Kasumi-1 (cell line): ENCODE measurements at regions not wholly inside any gene's neighbourhood (a gene's known extent, or its start where the extent isn't known, plus 50 kb on each side); places are given as distances from the start of the nearest gene placed in this dataset.
"Not testable (repeated sequence)": the region's sequence is repeated elsewhere in the genome, so short reads cannot be mapped to it uniquely, and the experiment has no call there.

Source experiments
- DNase-seq, 2 experiments: peaks; one replicate each; lab custom pipeline; 2025; lab: John Stamatoyannopoulos, UW

DNA sequence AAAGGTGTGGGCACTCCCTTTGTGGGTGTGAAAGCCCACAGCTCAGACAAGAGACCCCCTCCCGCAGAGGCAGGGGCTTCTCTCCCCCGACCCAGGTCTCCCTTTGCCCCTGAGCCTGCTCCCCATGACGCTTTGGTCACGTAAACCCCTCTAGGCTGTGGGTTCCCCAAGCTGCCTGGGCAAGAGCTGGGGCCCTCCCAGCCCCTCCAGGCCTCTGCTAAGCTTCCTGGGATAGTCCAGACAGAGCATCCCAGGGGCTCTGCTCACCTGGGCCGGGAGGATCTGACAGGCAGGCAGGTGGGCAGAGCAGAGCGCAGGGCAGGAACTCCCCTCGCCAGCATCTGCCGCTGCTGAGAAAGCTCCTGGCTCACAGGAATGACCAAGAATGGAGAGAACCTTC, 177.3 kb downstream of the BANP start:
- no peak for DNase-seq

- not testable (repeated sequence) for DNase-seq
Observed at GRCh38 chr16:88129133-88129532, 177.9 kb downstream of the BANP start.

- no peak for DNase-seq
Observed at GRCh38 chr16:88130016-88130415, 178.8 kb downstream of the BANP start.

GRCh38 chr16:88130681-88131080, 179.4 kb downstream of the BANP start:
- no peak for DNase-seq

DNA sequence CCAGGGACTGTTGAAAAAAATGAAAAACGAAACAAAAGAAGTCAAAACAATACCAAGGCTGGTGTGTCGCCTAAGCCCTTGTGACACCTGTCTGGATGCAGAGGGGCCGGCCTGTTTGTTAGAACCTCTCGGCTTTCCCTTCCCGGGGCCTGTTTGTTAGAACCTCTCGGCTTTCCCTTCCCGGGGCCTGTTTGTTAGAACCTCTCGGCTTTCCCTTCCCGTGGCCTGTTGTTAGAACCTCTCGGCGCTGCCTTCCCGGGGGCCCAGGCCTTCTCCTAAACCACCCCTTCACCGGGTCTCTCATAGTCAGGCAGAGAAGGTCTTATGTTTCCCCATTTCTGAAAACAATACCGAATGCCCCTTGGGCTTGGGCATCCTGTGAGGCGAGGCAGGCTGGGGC, 180.0 kb downstream of the BANP start:
- DNase-seq: no peak

DNA sequence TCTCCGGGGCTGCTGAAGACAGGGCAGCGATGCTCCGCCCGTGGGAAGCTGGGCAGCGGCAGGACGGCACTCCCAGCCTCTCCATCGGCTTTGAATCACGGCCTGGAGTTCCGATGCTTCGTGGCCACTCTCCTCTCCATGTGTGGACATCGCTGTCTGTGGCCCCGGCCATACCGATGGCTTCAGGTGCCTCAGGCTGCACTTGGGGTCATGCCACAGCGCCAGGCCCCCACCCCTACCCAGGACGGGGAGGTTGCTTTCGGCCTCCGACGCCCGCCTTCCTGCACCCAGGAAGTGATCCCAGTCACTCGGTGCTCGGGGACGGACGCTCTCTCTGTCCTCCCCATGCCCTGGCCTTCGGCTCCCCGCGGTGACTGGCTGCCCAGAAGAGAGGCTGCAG, 180.7 kb downstream of the BANP start:
- DNase-seq: no peak

DNA sequence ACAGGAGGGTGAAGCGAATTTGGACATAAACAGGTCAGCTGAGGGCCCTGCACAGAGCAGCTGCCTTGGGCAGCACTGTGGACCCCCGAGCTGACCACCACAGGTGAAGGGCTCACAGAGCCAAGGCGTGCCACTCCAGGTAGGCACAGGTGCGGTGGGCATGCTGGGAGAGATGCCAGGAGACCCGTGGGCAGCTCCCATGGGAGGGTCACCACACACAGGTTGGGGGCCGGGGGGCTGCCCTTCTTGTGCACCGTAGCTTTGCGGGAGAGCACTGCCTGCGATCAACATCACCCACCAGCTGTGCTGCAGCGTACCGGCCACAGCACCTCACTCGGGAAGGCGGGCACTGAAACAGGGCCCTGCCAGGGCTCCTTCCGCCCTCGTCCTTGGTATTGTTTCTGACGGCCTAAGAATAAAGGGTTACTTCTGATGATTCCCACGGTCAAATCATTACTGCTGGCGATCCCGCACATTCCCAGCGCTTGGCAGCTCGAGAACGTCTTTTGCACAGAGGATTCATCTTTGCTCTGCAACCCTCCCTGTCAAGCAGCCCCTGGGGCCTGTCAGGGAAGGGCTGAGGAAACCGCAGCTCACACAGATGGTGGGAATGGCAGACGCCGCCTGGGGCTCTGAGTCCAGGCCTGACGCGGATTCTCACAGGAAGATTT, 181.7 kb downstream of the BANP start:
- DNase-seq: no peak

DNA sequence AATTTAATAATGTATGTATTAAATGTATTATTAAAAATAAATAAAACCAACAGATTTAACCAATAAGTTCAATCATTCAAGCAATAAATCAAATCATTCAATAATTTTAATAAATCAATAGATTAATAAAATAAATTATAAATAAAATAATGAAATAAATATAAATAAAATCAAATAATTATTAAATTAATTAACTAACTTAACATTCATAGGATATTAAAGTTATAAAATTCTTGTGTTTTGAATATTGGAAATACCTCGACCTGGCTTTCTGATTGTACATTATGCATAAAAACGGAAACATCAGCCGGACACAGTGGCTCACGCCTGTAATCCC, 182.2 kb downstream of the BANP start:
- DNase-seq: no peak

GRCh38 chr16:88134172-88134898, 183.1 kb downstream of the BANP start:
- not testable (repeated sequence) for DNase-seq

DNA sequence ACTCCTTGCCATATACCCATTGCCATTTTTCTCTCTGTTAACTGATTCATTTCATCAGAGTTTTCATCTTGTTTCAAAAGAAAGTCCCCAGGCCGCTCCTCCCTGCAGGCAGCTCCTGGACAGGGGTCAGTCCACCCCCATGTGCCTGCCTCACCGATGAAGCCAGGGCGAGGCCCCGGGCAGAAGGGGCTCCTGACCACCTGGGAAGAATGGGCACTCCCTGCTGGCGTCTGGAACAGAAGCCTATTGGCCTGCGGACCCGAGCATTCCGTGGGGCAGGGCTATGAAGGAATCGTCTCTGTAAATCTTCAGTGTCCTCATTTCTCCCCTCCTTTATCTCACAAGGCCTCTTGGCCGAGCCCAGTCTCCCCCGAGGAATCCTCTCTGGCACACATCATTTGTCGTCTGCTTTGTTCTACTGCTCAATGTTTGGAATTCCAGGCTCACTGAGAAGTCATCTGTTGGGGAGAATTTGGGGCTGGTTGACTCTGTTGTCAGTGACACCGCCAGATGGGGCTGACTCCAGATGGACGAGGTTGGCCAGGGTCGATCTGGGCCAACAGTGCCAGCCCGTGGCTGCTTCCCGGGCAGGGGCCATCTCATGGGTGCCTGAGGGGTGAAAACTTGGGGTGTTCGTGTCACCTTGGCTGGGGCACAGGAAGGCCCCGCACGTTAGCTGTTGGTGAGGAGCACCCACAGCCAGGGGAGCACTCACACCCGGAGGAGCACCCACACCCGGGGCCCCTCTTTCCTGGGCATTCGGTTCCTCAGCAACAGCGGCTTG, 183.9 kb downstream of the BANP start:
- DNase-seq: not testable (repeated sequence)

- not testable (repeated sequence) for DNase-seq
Observed at GRCh38 chr16:88136211-88136713, 185.0 kb downstream of the BANP start.

GRCh38 chr16:88136939-88137338, 185.7 kb downstream of the BANP start:
- DNase-seq: not testable (repeated sequence)

DNA sequence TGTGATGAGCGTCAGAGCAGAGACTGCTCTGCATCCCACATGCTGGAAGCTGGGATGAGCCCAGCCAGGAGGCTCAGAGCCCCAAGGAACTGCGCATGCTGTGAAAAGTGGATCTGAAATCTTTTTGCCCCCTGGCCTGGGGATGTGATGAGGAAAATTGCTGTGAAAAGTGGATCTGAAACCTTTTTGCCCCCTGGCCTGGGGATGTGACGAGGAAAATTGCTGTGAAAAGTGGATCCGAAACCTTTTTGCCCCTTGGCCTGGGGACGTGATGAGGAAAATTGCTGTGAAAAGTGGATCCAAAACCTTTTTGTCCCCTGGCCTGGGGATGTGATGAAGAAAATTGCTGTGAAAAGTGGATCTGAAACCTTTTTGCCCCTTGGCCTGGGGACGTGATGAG, 187.9 kb downstream of the BANP start:
- not testable (repeated sequence) for DNase-seq

DNA sequence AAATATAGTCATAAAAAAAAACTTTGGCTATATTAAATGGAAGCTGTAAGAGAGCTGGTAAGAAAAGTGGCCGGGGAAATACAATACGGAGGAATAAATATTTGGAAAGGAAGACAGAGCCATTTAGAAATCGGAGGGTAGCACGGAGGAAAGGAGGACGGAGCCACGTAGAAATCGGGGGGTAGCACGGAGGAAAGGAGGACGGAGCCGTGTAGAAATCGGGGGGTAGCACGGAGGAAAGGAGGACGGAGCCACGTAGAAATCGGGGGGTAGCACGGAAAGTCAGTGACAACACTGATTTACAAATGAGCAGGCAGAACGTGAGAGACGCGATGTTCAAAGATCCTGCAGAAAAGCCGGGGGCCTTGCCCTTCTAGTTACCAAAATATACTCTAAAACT, 189.0 kb downstream of the BANP start:
- DNase-seq: not testable (repeated sequence)

DNA sequence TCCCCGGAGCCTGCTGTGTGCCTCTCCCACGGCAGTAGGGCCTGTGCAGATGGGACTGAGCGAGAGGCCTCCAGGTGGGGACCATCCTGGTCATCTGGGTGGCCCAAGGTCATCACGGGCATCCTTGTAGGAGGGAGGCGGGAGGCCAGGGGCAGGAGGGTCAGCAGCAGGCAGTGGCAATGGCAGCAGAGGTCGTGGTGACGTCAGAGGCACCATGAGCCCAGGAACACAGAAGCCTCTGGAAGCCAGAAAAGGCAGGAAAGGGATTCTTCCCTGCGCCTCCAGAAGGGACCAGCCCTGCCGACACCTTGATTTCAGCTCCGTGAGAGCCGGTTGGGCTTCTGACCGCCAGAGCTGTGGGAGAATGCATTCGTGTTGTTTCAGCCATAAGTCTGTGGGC, 190.3 kb downstream of the BANP start:
- no peak for DNase-seq

- DNase-seq: not testable (repeated sequence)
Observed at GRCh38 chr16:88142056-88142935, 191.1 kb downstream of the BANP start.

GRCh38 chr16:88143122-88144027, 192.1 kb downstream of the BANP start:
- DNase-seq: not testable (repeated sequence)

DNA sequence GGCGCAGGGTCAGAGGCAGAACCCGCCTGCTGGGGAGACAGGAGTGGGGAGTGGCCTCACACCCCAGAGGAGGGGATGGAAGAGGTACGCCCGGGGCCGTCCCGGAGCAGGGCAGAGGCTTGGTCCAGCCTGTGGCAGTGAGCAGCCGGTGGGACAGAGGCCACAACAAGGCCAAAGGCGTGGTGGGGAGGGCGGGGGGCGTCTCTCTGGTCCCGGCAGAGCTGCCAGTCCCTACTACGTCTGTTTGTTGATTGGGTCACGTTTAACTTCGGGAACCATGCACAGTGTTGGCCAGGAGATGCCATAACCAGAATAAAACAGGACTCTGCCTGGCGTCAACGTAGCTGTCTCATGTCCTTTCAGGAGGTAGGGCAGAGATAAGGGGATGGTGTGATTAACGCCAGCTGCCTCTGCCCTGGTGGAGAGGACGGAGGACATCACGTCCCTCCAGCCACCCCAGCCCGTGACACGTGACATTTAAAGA, 192.8 kb downstream of the BANP start:
- no peak for DNase-seq

- DNase-seq: not testable (repeated sequence)
Observed at GRCh38 chr16:88145376-88145775, 194.1 kb downstream of the BANP start.

DNA sequence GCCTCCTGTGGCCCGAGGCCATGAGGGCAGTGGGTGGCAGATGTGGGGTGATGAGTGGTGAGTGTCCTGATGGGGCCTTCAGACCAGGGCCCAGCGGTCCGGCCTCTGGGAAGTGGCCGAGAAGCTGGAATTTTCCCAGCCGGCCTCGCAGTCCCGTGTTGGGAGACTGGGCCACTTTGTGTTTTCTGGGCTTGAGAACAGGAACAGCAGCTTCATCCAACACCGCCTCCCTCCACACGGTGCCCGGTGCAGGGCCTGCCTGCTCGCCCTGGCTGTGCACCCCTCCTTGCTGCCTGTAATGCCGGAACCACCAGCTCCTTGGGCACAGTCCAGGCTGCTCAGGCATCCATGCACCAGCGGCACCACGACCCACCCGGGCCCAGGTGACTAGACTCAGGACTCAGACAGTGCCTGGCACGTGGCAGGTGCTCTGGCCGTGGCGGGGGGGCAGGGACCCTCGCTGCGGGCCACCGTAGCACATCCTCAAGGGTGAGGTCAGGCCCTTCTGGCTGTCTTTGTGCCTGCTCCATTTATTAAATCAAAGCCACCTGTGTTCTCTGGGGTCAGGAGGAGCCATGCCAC, 194.7 kb downstream of the BANP start:
- not testable (repeated sequence) for DNase-seq
